Calu3 (cell line): ENCODE measurements at regions not wholly inside any gene's neighbourhood (a gene's known extent, or its start where the extent isn't known, plus 50 kb on each side); places are given as distances from the start of the nearest gene placed in this dataset.

Source experiments
- BruUV-seq: library from RNA; stranded (reverse); fragments of 400-500 nt; replicated peaks from 2 replicates; lab custom pipeline; 2021; lab: Mats Ljungman, UMichigan
- CTCF ChIA-PET: fragments of 300-600 bp; sonication (Branson Sonifier 250); formaldehyde crosslinking; loops from one replicate; lab custom pipeline; 2022; ENCODE audit warnings: antibody characterized with exemption; lab: Charles Lee
- DNase-seq: peaks from one replicate; pipeline ENCODE4 v3.0.0; 2022
- H3K27ac Mint-ChIP-seq: one replicate; pipeline ENCODE4 v1.8.0; 2022; ENCODE audit warnings: mixed read lengths; ENCODE audit not compliant: unreplicated experiment
- H3K27me3 Mint-ChIP-seq: one replicate; pipeline ENCODE4 v1.8.0; 2022; ENCODE audit warnings: mixed read lengths; ENCODE audit not compliant: unreplicated experiment
- H3K36me3 Mint-ChIP-seq: one replicate; pipeline ENCODE4 v1.8.0; 2022; ENCODE audit warnings: mild to moderate bottlenecking, moderate library complexity, mixed read lengths; ENCODE audit not compliant: insufficient read depth, unreplicated experiment
- H3K4me1 Mint-ChIP-seq: one replicate; pipeline ENCODE4 v1.8.0; 2022; ENCODE audit warnings: mild to moderate bottlenecking, low read depth, mixed read lengths; ENCODE audit not compliant: unreplicated experiment
- H3K4me3 Mint-ChIP-seq: one replicate; pipeline ENCODE4 v1.8.0; 2022; ENCODE audit warnings: mild to moderate bottlenecking, low read depth, moderate library complexity, mixed read lengths; ENCODE audit not compliant: unreplicated experiment
- H3K9me3 Mint-ChIP-seq: one replicate; pipeline ENCODE4 v1.8.0; 2022; ENCODE audit warnings: low read depth, mixed read lengths; ENCODE audit not compliant: unreplicated experiment
- intact Hi-C: fragments of 100-400 bp; cut with micrococcal nuclease; formaldehyde crosslinking; loops from one replicate; pipeline ENCODE4 v1.10.0; 2022; ENCODE audit not compliant: unreplicated experiment
- TF ChIP-seq, protein P1 (sequence below): fragments of 200-600 bp; IDR thresholded peaks from one replicate; pipeline ENCODE4 v1.8.0; 2022; ENCODE audit warnings: antibody characterized with exemption; ENCODE audit not compliant: unreplicated experiment

GRCh38 chr6:133070410-133071043, 170.6 kb upstream of the EYA4 start:
- no peaks in the 10 kb centered on the region for H3K4me1 Mint-ChIP-seq
- H3K36me3 Mint-ChIP-seq, result no peaks in the 10 kb centered on the region
- H3K4me3 Mint-ChIP-seq, result no peak overlapping the region
- no peaks in the 10 kb centered on the region for H3K27me3 Mint-ChIP-seq
- H3K9me3 Mint-ChIP-seq, result no peaks in the 10 kb centered on the region
- no peak for DNase-seq
- CTCF ChIA-PET, result no interaction called here
- no peak overlapping the region for H3K27ac Mint-ChIP-seq
- TF ChIP-seq, protein P1, sequence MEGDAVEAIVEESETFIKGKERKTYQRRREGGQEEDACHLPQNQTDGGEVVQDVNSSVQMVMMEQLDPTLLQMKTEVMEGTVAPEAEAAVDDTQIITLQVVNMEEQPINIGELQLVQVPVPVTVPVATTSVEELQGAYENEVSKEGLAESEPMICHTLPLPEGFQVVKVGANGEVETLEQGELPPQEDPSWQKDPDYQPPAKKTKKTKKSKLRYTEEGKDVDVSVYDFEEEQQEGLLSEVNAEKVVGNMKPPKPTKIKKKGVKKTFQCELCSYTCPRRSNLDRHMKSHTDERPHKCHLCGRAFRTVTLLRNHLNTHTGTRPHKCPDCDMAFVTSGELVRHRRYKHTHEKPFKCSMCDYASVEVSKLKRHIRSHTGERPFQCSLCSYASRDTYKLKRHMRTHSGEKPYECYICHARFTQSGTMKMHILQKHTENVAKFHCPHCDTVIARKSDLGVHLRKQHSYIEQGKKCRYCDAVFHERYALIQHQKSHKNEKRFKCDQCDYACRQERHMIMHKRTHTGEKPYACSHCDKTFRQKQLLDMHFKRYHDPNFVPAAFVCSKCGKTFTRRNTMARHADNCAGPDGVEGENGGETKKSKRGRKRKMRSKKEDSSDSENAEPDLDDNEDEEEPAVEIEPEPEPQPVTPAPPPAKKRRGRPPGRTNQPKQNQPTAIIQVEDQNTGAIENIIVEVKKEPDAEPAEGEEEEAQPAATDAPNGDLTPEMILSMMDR, result no peak
- intact Hi-C loops, result no loop called here
- BruUV-seq, result no TSS peak

DNA sequence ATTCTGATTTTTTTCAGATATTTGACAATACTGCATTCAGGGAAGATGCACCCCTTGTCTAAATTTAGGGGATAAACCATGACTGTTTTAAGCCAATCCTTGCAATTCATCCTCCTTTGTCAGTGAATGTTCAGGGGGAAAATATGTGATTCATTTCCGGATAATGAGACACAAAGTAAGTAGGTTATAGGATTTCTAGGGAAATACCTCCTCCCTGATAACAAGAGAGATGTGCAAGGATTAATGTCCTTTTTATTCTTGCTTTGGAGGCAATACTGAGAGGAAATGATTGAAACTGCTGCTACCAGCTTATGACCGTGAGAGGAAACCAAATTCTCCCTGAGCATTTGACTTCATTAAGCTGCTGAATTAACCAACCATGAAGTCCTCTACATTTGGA, 161.3 kb upstream of the EYA4 start:
- intact Hi-C loops, result no loop called here
- CTCF ChIA-PET, result no interaction called here
- DNase-seq, result no peak
- BruUV-seq, result no TSS peak
- Mint-ChIP-seq H3K27me3 (no peaks in the 10 kb centered on the region), H3K9me3 (no peaks in the 10 kb centered on the region), H3K27ac (no peak overlapping the region), H3K36me3 (no peaks in the 10 kb centered on the region), H3K4me1 (peaks cover 28% of the 10 kb centered on the region), H3K4me3 (no peak overlapping the region)
- TF ChIP-seq, protein P1, result no peak

DNA sequence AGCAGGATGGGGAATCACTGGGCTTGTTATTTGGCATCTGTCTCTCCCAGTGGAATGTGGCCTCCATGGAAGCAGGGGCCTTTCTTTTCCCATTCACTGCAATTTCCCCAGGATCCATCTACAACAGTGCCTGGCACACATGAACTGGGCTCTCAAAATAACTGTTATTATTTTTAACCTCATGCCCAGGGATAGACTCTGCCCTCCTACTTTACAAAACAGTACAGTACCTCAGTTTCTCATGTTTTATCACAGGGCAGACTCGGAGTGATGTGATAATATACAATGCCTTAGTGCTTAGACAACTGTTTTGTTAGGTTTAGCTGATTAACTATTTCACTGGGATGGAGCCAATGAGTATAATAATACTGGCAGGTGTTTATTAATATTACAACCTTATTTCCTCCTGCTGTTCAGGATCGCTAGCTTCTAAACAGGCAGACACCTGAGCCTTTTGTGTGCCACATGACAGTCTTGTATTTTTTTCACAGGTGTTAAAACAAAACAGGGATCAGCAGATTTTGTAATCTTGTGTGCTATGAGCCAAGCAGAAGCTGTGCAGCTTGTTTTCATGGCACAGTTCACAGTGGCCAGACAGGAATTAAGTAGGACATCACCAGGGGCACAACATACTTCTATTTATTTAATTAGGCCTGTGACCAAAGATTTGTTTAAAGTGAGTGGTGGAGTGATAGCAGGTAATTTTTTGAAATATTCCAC, 157.7 kb upstream of the EYA4 start:
- Mint-ChIP-seq H3K4me3 (no peak overlapping the region), H3K36me3 (no peaks in the 10 kb centered on the region), H3K4me1 (peaks cover 28% of the 10 kb centered on the region), H3K27me3 (no peaks in the 10 kb centered on the region), H3K9me3 (no peaks in the 10 kb centered on the region), H3K27ac (peak overlapping the region; percentile 45)
- CTCF ChIA-PET, result no interaction called here
- no TSS peak for BruUV-seq
- TF ChIP-seq, protein P1, result no peak
- DNase-seq, result no peak
- intact Hi-C loops, result no loop called here

GRCh38 chr6:133085471-133085870, 155.7 kb upstream of the EYA4 start:
- H3K27me3 Mint-ChIP-seq, result no peaks in the 10 kb centered on the region

More at GRCh38 chr6:133085471-133085870, 155.7 kb upstream of the EYA4 start:
- H3K9me3 Mint-ChIP-seq, result no peaks in the 10 kb centered on the region
- TF ChIP-seq, protein P1, result no peak
- no peak for DNase-seq
- H3K4me3 Mint-ChIP-seq, result no peak overlapping the region
- H3K27ac Mint-ChIP-seq, result no peak overlapping the region
- H3K4me1 Mint-ChIP-seq, result peaks cover 27% of the 10 kb centered on the region
- BruUV-seq, result no TSS peak
- CTCF ChIA-PET, result no interaction called here
- intact Hi-C loops, result no loop called here
- H3K36me3 Mint-ChIP-seq, result no peaks in the 10 kb centered on the region
